NB4 (cell line): ENCODE measurements at regions not wholly inside any gene's neighbourhood (a gene's known extent, or its start where the extent isn't known, plus 50 kb on each side); places are given as distances from the start of the nearest gene placed in this dataset.

Source experiments
- CTCF ChIP-seq: IDR thresholded peaks from one replicate; pipeline ENCODE4 v1.5.1; 2012; ENCODE audit warnings: low read depth, low read length
- MAX ChIP-seq: IDR thresholded peaks from 2 replicates; pipeline ENCODE4 v1.6.1; 2011; ENCODE audit warnings: low read depth, low read length
- POLR2A ChIP-seq: IDR thresholded peaks from 2 replicates; pipeline ENCODE4 v1.6.1; 2011; ENCODE audit warnings: mild to moderate bottlenecking; ENCODE audit not compliant: insufficient read length; ENCODE audit errors: extremely low read depth

GRCh38 chrX:7647831-7648230, 195.1 kb upstream of the VCX start:
- TF ChIP-seq CTCF (no peak), MAX (no peak), POLR2A (no peak)
